Colonic mucosa (tissue), 4 donors: ENCODE measurements at regions not wholly inside any gene's neighbourhood (a gene's known extent, or its start where the extent isn't known, plus 50 kb on each side); places are given as distances from the start of the nearest gene placed in this dataset.

Source experiments
- DNase-seq: peaks from one replicate; pipeline ENCODE4 v3.0.0-alpha.2; 2020
- H3K27ac ChIP-seq: fragments of 200-600 bp; one replicate; pipeline ENCODE4 v1.8.0; 2021
- H3K27me3 ChIP-seq: fragments of 200-600 bp; one replicate; pipeline ENCODE4 v1.8.0; 2021
- H3K36me3 ChIP-seq: fragments of 200-600 bp; one replicate; pipeline ENCODE4 v1.8.0; 2021
- H3K4me1 ChIP-seq: fragments of 200-600 bp; one replicate; pipeline ENCODE4 v1.8.0; 2021; ENCODE audit warnings: mild to moderate bottlenecking
- H3K4me3 ChIP-seq: fragments of 200-600 bp; one replicate; pipeline ENCODE4 v1.8.0; 2021
- H3K9ac ChIP-seq, 2 donors: one replicate each; pipeline ENCODE4 v1.7.0; 2013; ENCODE audit warnings: control low read depth in 2 of 2, low read depth in 2 of 2, low read length in 2 of 2
- H3K9me3 ChIP-seq: fragments of 200-600 bp; one replicate; pipeline ENCODE4 v1.8.0; 2021
- CTCF ChIP-seq: fragments of 200-600 bp; IDR thresholded peaks from one replicate; pipeline ENCODE4 v1.8.0; 2022; ENCODE audit warnings: antibody characterized with exemption, mild to moderate bottlenecking
- intact Hi-C: fragments of 100-400 bp; cut with DNase I; formaldehyde crosslinking; loops from one replicate; pipeline ENCODE4 v1.14.1; 2022
- donor health status: healthy.
- donor health status: DM: no; HTN: no; CAD: no.
- donor health status: DM: no; HTN: no; CAD: no.

GRCh38 chr4:126458993-126459392 lies 1144.2 kb downstream of the FAT4 start:
- H3K9ac ChIP-seq = no peak overlapping the region
- H3K27ac ChIP-seq = no peak overlapping the region
- H3K27me3 ChIP-seq = no peaks in the 10 kb centered on the region
- intact Hi-C loops = no loop called here
- H3K4me1 ChIP-seq = no peaks in the 10 kb centered on the region
- H3K4me3 ChIP-seq = no peak overlapping the region
- TF ChIP-seq CTCF = no peak
- DNase-seq = no peak
- no peaks in the 10 kb centered on the region for H3K36me3 ChIP-seq
- no peaks in the 10 kb centered on the region for H3K9me3 ChIP-seq

GRCh38 chr4:126465341-126465740 lies 1150.6 kb downstream of the FAT4 start:
- intact Hi-C loops = no loop called here
- H3K4me3 ChIP-seq = no peak overlapping the region
- no peaks in the 10 kb centered on the region for H3K36me3 ChIP-seq
- no peak overlapping the region for H3K27ac ChIP-seq
- no peaks in the 10 kb centered on the region for H3K27me3 ChIP-seq
- no peaks in the 10 kb centered on the region for H3K9me3 ChIP-seq
- TF ChIP-seq CTCF = no peak
- H3K4me1 ChIP-seq = no peaks in the 10 kb centered on the region
- no peak overlapping the region for H3K9ac ChIP-seq
- no peak for DNase-seq

GRCh38 chr4:126466848-126467247 lies 1152.1 kb downstream of the FAT4 start:
- TF ChIP-seq CTCF = no peak
- Histone ChIP-seq H3K9me3 (no peaks in the 10 kb centered on the region), H3K9ac (no peak overlapping the region), H3K36me3 (no peaks in the 10 kb centered on the region), H3K4me3 (no peak overlapping the region), H3K27me3 (no peaks in the 10 kb centered on the region), H3K27ac (no peak overlapping the region), H3K4me1 (no peaks in the 10 kb centered on the region)
- DNase-seq = no peak
- intact Hi-C loops = no loop called here

- Histone ChIP-seq H3K36me3 (no peaks in the 10 kb centered on the region), H3K4me3 (no peak overlapping the region), H3K9ac (no peak overlapping the region), H3K4me1 (no peaks in the 10 kb centered on the region), H3K9me3 (no peaks in the 10 kb centered on the region), H3K27ac (no peak overlapping the region), H3K27me3 (no peaks in the 10 kb centered on the region)
- no peak for DNase-seq
- TF ChIP-seq CTCF = no peak
- intact Hi-C loops = no loop called here
Measured at GRCh38 chr4:126468144-126468543, 1153.4 kb downstream of the FAT4 start.

- no peak for DNase-seq
- H3K27me3 ChIP-seq = no peaks in the 10 kb centered on the region
Measured at GRCh38 chr4:126470862-126471261, 1156.1 kb downstream of the FAT4 start.

More at GRCh38 chr4:126470862-126471261, 1156.1 kb downstream of the FAT4 start:
- Histone ChIP-seq H3K27ac (no peak overlapping the region), H3K4me3 (no peak overlapping the region), H3K9me3 (no peaks in the 10 kb centered on the region), H3K9ac (no peak overlapping the region), H3K4me1 (no peaks in the 10 kb centered on the region), H3K36me3 (no peaks in the 10 kb centered on the region)
- intact Hi-C loops = no loop called here
- no peak for TF ChIP-seq CTCF
